SK-N-SH (cell line): ENCODE measurements at regions not wholly inside any gene's neighbourhood (a gene's known extent, or its start where the extent isn't known, plus 50 kb on each side); places are given as distances from the start of the nearest gene placed in this dataset.

Experiments
- CTCF ChIP-seq: fragments of 200-600 bp; sonication (generic); IDR thresholded peaks from 2 replicates; pipeline ENCODE4 v1.6.1; 2017; ENCODE audit warnings: antibody characterized with exemption, mild to moderate bottlenecking, moderate library complexity
- EP300 ChIP-seq, 2 experiments: IDR thresholded peaks; 2 replicates each; pipeline versions ENCODE4 v1.4.0 to v1.6.1; 2012; ENCODE audit warnings: borderline replicate concordance in 1 of 2, low read depth in 1 of 2, low read length in 1 of 2
- GATA2 ChIP-seq: sonication (generic); formaldehyde crosslinking; IDR thresholded peaks from 2 replicates; pipeline ENCODE4 v1.5.0; 2020; ENCODE audit warnings: mild to moderate bottlenecking, missing genetic modification reagents
- MAX ChIP-seq: IDR thresholded peaks from 2 replicates; pipeline ENCODE4 v1.4.0; 2012; ENCODE audit warnings: low read depth
- MXI1 ChIP-seq: IDR thresholded peaks from 2 replicates; pipeline ENCODE4 v1.6.1; 2012; ENCODE audit warnings: mild to moderate bottlenecking, low read depth, low read length, improper control_type of control experiment
- NFIC ChIP-seq: IDR thresholded peaks from 2 replicates; pipeline ENCODE4 v1.4.0; 2012; ENCODE audit warnings: borderline replicate concordance
- POLR2AphosphoS5 ChIP-seq: IDR thresholded peaks from 2 replicates; pipeline ENCODE4 v1.6.1; 2012; ENCODE audit warnings: low read depth, low read length
- RAD21 ChIP-seq: IDR thresholded peaks from 2 replicates; pipeline ENCODE4 v1.6.1; 2012; ENCODE audit warnings: mild to moderate bottlenecking, low read length
- RCOR1 ChIP-seq: fragments of 150-350 bp; IDR thresholded peaks from 2 replicates; pipeline ENCODE4 v1.6.1; 2017; ENCODE audit warnings: antibody characterized with exemption, low read length
- REST ChIP-seq: IDR thresholded peaks from 2 replicates; pipeline ENCODE4 v1.6.1; 2012; ENCODE audit warnings: mild to moderate bottlenecking, low read depth, low read length, moderate library complexity
- YY1 ChIP-seq: IDR thresholded peaks from 2 replicates; pipeline ENCODE4 v1.4.0; 2012; ENCODE audit warnings: low read depth, mild to moderate bottlenecking
- ZBTB33 ChIP-seq: IDR thresholded peaks from 2 replicates; pipeline ENCODE4 v1.4.0; 2012; ENCODE audit warnings: low read depth, borderline replicate concordance
- TF ChIP-seq, protein P1 (sequence below): IDR thresholded peaks from 2 replicates; pipeline ENCODE4 v1.4.0; 2012; ENCODE audit warnings: low read depth, borderline replicate concordance

GRCh38 chr2:41764919-41765318, 282.9 kb upstream of the PKDCC start:
- TF ChIP-seq ZBTB33 (no peak), REST (no peak), CTCF (no peak), RCOR1 (no peak), GATA2 (CRISPR knock-in tag) (no peak), POLR2AphosphoS5 (no peak), MXI1 (no peak), YY1 (no peak), NFIC (no peak), RAD21 (no peak), MAX (no peak), EP300 (IDR thresholded peaks at IDR 0.05; ENCODE audit: borderline replicate concordance in 1 of 2, low read depth in 1 of 2, low read length in 1 of 2) (no peak)
- TF ChIP-seq, protein P1, sequence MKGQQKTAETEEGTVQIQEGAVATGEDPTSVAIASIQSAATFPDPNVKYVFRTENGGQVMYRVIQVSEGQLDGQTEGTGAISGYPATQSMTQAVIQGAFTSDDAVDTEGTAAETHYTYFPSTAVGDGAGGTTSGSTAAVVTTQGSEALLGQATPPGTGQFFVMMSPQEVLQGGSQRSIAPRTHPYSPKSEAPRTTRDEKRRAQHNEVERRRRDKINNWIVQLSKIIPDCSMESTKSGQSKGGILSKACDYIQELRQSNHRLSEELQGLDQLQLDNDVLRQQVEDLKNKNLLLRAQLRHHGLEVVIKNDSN, result no peak
